ENCODE measurements at regions not wholly inside any gene's neighbourhood (a gene's known extent, or its start where the extent isn't known, plus 50 kb on each side); places are given as distances from the start of the nearest gene placed in this dataset.
"Not testable (repeated sequence)": the region's sequence is repeated elsewhere in the genome, so short reads cannot be mapped to it uniquely, and the experiment has no call there.

DNA sequence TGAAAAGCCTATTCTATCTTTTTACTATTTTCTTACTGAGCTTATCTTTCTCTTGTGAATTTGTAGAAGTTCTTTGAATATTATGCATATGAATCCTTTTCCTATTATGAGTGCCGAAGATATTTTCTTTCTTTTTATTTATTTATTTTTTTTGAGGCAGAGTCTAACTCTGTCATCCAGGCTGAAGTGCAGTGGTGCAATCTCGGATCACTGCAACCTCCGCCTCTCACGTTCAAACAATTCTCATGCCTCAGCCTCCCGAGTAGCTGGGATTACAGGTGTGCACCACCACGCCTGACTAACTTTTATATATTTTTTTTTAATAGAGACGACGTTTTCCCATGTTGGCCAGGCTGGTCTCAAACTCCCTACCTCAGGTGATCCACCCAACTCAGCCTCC is 109.8 kb downstream of the RHOU start:
- no peak for DNase-seq
- TF ChIP-seq, protein P1, sequence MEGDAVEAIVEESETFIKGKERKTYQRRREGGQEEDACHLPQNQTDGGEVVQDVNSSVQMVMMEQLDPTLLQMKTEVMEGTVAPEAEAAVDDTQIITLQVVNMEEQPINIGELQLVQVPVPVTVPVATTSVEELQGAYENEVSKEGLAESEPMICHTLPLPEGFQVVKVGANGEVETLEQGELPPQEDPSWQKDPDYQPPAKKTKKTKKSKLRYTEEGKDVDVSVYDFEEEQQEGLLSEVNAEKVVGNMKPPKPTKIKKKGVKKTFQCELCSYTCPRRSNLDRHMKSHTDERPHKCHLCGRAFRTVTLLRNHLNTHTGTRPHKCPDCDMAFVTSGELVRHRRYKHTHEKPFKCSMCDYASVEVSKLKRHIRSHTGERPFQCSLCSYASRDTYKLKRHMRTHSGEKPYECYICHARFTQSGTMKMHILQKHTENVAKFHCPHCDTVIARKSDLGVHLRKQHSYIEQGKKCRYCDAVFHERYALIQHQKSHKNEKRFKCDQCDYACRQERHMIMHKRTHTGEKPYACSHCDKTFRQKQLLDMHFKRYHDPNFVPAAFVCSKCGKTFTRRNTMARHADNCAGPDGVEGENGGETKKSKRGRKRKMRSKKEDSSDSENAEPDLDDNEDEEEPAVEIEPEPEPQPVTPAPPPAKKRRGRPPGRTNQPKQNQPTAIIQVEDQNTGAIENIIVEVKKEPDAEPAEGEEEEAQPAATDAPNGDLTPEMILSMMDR (IDR thresholded peaks at IDR 0.05), result no peak
- no peak for ATAC-seq
- H3K4me1 ChIP-seq (ENCODE audit: low read depth), result peaks cover 6% of the 10 kb centered on the region
- no peaks in the 10 kb centered on the region for H3K36me3 ChIP-seq (ENCODE audit: low read depth)
- intact Hi-C loops (cut with DNase I, micrococcal nuclease), result no loop called here
- peaks cover 3% of the 10 kb centered on the region for H3K9me3 ChIP-seq
- no peak overlapping the region for H3K4me3 ChIP-seq

DNA sequence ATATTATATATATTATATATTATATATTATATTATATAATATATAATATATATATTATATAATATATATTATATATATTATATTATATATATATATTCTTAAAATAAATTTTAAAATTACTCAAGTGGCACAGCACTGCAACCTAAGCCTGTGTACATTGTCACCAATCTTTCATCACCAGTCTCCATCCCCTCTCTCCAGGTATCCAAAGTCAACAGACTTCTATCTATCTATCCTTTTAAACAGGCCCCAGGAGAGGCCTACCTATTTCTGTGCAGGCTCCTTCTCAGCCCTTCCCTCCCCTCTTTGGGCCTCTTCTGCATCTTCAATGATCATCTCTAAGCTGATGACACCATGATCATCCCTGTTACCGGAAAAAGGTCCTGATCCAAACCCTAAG is 111.7 kb downstream of the RHOU start:
- DNase-seq (no peak), ATAC-seq (no peak)
- Histone ChIP-seq H3K9me3 (peaks cover 3% of the 10 kb centered on the region), H3K4me3 (no peak overlapping the region), H3K4me1 (ENCODE audit: low read depth) (peaks cover 19% of the 10 kb centered on the region), H3K36me3 (ENCODE audit: low read depth) (no peaks in the 10 kb centered on the region)
- TF ChIP-seq, protein P1 (IDR thresholded peaks at IDR 0.05), result no peak
- intact Hi-C loops (cut with DNase I, micrococcal nuclease), result no loop called here

DNA sequence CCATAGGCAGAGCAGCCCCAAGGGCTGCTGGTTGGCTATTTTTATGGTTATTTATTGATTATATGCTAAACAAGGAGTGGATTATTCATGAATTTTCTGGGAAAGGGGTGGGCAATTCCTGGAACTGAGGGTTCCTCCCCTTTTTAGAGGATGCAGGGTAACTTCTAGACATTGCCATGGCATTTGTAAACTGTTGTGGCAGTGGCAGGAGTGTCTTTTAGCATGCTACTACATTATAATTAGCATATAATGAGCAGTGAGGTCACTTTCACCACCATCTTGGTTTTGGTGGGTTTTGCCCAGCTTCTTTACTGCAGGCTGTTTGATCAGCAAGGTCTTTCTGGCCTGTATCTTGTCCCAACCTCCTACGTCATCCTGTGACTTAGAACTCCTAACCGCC is 112.2 kb downstream of the RHOU start:
- H3K4me3 ChIP-seq; ATAC-seq; intact Hi-C loops (cut with DNase I, micrococcal nuclease); DNase-seq; H3K36me3 ChIP-seq (ENCODE audit: low read depth); H3K9me3 ChIP-seq: not testable (repeated sequence)
- H3K4me1 ChIP-seq (ENCODE audit: low read depth), result peaks cover 19% of the 10 kb centered on the region

DNA sequence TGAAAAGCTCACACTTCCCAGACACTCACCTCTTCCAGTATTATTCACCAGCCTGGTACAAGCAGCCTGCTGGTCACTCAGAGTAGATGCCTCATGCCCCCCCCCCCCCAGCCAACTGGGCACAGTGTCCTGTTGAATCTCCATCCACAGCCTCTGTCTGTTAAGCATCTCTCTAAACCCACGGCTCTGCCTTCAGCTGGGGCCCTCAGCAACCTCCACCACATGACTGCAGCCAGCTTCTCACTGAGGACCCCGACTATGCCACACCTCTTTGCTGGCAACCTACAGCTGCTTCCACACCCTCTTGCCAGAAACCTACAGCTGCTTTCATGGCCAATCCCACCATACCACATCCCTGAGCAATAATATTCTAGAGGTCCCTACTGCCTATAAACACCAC is 113.1 kb downstream of the RHOU start:
- intact Hi-C loops (cut with DNase I, micrococcal nuclease), result no loop called here
- H3K36me3 ChIP-seq (ENCODE audit: low read depth), result no peaks in the 10 kb centered on the region
- DNase-seq (peak in 1 of 3 donors; percentile 9), ATAC-seq (no peak)
- H3K9me3 ChIP-seq, result no peaks in the 10 kb centered on the region
- H3K4me3 ChIP-seq, result no peak overlapping the region
- peaks cover 19% of the 10 kb centered on the region for H3K4me1 ChIP-seq (ENCODE audit: low read depth)
- TF ChIP-seq, protein P1 (IDR thresholded peaks at IDR 0.05), result no peak

DNA sequence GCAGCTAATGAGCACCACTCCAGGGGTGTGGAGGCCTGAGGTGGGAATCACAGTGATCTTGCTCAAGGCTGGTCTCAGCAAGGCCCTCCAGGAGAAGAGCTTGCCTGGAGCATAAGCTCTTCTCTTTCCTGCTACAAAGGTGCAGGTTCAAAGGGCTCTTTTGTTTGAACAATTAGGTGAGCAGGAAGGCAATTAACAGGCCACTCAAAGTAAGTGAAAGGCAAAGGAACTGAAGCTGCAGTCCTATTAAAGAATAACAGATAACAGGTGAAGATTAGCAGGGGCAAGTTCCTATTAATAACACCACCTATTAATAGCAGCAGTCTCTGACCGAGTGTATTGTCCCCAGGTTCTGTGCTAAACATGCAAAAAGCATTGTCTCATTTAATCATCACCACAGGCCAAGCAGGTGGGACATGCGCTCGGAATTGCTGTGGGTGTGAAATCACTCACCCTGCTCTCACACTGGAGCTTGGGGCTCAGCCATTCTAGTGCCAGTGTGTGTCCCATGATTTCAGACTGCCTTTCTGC is 113.8 kb downstream of the RHOU start:
- ATAC-seq, result peak; percentile 74
- peaks cover 19% of the 10 kb centered on the region for H3K4me1 ChIP-seq (ENCODE audit: low read depth)

More for the DNA sequence above, 113.8 kb downstream of the RHOU start:
- intact Hi-C loops (cut with DNase I, micrococcal nuclease), result no loop called here
- peak in 1 of 3 donors; percentile 19 for DNase-seq
- H3K4me3 ChIP-seq, result no peak overlapping the region
- H3K36me3 ChIP-seq (ENCODE audit: low read depth), result no peaks in the 10 kb centered on the region
- H3K9me3 ChIP-seq, result no peaks in the 10 kb centered on the region
- TF ChIP-seq, protein P1 (IDR thresholded peaks at IDR 0.05), result no peak

Measured in mucosa of descending colon (tissue), 3 donors.